Activated CD4-positive, CD25-positive, alpha-beta regulatory T cell treated with anti-CD3 and anti-CD28 coated beads, Interleukin-2, amount 50 U/mL, for 24 hours (primary cell): ENCODE measurements at regions not wholly inside any gene's neighbourhood (a gene's known extent, or its start where the extent isn't known, plus 50 kb on each side); places are given as distances from the start of the nearest gene placed in this dataset.
"Not testable (repeated sequence)": the region's sequence is repeated elsewhere in the genome, so short reads cannot be mapped to it uniquely, and the experiment has no call there.

Experiments
- ATAC-seq, 2 donors: fragments of 150-1000 bp; cut with Tn5 transposase; one replicate each; pipeline ENCODE4 v1.10.0; 2021; ENCODE audit warnings: mild to moderate bottlenecking in 1 of 2, moderate library complexity in 1 of 2

DNA sequence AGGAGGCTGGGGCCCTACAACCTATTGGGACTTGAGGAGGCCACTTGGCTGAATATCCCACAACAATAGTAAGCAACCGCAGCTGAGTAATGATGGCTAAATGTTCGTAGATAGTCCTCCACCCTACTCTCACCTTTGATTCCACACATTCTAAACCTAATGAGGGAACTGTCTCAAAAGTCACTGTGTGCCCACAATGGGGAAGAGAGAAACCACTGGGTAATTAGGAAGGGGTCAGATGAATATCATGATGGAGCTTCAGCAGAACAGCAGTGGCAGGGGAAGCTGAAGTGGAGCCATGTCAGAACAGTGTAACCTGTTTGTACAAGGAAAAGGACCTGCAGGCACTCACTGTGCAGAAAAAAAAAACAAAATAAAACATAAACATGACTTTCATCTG lies 81.4 kb upstream of the POMZP3 start:
- ATAC-seq: not testable (repeated sequence)

DNA sequence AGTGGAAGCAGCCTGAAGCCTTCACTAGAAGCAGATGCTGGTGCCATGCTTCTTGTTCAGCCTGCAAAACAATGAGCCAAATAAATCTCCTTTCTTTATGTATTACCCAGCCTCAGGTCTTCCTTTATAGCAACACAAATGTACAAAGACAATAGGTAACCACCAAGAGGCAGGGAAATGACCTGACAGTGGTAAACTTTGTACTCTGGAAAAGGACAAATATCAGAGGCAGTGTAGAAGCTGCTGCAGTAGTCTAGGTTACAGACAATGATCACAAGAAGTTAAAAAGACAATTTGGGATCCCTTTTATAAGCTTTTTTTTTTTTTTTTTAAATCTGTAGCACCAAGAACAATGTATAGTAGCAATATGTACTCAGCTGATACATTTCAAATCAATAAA lies 76.7 kb upstream of the POMZP3 start:
- not testable (repeated sequence) for ATAC-seq

DNA sequence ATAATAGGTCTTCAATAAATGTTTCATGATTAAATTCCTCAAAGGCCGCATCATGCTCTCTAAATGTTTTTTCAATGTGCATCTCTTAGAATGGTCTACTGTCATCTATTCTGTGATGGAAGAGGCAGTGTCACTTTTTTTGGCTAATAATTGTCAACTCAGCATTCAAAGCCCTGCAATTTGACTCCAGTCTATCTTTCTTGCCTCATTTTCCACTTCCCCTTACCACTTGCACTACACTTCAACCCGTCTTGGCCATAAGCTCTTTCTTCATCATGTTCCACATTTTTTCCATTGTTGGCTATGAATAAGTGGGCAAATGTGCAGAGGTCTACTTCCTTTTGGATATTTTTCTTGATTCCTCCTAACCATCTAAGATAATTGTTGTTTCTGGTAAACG lies 59.2 kb upstream of the POMZP3 start:
- ATAC-seq: not testable (repeated sequence)

DNA sequence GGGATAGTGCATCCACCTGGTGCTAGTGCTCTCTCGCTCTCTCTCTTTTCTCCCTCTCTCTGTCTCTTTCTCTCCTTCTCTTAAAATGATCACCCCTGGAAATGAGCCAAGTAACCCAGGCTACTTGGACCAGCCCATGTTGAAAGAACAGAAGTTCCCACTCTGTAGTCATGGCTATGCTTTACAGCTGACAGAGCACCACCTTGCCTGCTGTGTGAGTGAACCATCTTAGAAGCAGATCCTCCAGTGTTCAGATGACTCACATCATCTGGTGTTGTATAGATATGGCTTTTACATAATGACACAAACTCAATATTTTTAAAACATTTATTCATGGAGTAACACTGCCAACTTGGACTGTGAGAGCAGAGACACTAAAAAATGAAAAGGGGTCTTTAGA lies 57.7 kb upstream of the POMZP3 start:
- peak in 1 of 2 donors; percentile 41 for ATAC-seq

DNA sequence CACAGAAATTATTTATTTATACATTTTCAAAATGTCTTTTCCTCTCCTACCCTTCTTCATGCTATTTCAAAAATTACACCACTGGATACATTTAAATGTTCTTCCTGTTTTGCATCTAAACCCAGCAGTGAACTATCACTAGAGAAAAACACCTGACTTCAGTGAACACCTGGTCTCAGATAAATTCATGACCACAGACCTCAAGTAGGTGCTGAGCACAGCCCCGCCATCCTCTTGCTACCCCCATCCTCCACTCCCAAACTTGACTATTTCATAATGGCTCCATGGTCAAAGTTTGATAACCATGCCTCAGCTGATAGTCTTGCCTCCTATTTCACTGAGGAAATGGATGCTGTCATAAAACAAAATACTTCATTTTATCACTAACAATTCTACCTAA lies 56.6 kb upstream of the POMZP3 start:
- not testable (repeated sequence) for ATAC-seq

DNA sequence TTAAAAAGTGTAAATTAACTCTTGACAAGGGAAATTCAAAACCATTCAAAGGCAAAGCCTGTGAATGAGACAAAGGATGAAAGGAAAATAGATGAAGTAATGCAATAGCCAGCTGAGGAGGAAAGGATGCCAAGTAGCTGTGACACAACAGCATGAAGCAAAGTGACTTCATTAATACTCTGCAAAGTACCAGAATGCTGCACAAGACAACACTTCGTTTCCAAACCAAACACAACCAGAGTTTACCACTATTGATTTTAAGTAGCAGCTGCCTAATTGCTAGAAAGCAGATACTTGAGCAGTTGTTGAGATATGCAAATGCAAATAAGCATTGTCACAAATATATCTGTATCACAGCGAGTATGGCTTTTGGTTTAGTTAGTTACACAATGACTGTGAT lies 54.7 kb upstream of the POMZP3 start:
- ATAC-seq: not testable (repeated sequence)

DNA sequence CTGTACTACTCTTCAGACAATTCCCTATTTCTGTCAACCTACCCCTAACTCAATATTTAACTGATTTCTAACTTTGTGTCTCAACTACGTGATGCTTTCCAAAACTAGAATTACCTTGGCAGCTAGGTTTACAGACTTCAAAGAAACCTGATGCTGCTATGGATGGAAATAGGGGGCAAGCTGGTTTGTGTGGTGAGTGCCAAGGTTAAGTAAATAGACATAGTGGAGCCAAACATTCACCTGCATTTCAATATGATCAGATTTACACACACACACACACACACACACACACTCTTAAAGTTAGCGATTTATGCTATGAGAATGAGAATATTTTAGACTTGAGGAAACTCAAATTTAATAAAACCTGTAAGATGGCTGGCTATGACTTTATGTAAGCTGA lies 52.1 kb upstream of the POMZP3 start:
- ATAC-seq: not testable (repeated sequence)

DNA sequence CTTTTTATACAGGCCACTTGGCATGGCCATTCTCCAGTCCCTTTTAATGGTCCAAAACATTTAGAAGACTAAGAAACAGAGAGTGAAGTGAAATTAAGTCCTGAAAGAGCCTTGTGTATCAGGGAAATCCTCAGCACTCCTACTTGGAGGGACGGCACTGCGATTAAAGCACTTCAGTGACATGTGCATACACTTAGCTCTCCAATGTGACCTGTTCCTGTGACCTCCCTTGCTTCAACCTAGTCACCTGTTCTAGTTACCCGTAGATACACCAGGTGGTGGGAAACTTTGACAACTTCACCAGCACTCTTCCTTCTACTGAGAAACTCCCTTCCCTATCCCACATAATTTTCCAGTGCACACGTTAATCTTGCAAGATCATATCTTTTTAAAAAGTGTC lies 51.4 kb upstream of the POMZP3 start:
- ATAC-seq: not testable (repeated sequence)

DNA sequence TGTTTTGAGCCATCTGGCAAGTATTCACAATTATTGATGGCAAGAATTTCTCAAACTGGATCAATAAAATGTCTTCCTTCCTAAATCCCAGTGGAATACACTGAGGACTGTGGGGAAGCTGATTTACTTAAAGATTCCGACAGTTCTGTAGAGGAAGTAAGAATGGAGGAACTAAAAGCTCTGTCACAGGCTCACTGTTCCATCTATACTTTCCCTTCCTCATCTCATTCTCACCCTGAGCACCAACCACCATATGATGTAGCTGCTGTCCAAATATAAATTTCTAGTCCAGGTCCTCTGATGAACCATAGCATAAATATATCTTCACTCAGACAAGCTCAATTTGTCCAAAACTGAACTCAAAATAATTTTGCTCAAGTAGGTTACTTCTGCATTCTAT lies 49.8 kb upstream of the POMZP3 start:
- ATAC-seq: not testable (repeated sequence)
